NCI-H146 (cell line): ENCODE measurements at regions not wholly inside any gene's neighbourhood (a gene's known extent, or its start where the extent isn't known, plus 50 kb on each side); places are given as distances from the start of the nearest gene placed in this dataset.
"Not testable (repeated sequence)": the region's sequence is repeated elsewhere in the genome, so short reads cannot be mapped to it uniquely, and the experiment has no call there.

ENCODE experiments used
- DNase-seq: peaks from one replicate; lab custom pipeline; 2025; lab: John Stamatoyannopoulos, UW

- no peak for DNase-seq
These were observed 189.2 kb upstream of the EPHA4 start for GRCh38 chr2:221761260-221761659.

GRCh38 chr2:221758076-221758475 lies 186.0 kb upstream of the EPHA4 start:
- DNase-seq = no peak

GRCh38 chr2:221753401-221753800 lies 181.3 kb upstream of the EPHA4 start:
- DNase-seq = no peak

GRCh38 chr2:221752781-221753180 lies 180.7 kb upstream of the EPHA4 start:
- DNase-seq = no peak

DNA sequence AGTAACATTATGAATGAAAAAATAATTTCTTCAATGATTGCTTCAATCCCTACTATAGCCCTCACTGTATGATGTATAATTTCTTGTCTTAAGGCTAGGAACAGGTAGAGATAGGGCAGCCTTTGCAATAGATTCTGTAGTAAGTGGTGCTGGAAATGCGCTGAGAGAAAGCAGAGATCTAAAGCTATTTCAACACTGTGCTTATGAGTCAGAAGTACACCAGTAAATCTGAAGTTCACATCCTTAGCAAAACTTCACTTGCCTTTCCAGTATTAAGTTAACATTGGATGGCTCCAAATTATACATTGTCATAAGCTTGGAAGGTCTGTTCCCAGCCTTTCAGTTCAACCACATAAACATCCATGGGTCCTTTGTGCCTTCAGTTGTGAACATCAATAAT lies 178.2 kb upstream of the EPHA4 start:
- DNase-seq = no peak

- no peak for DNase-seq
These were observed 175.3 kb upstream of the EPHA4 start for GRCh38 chr2:221747289-221747972.

DNA sequence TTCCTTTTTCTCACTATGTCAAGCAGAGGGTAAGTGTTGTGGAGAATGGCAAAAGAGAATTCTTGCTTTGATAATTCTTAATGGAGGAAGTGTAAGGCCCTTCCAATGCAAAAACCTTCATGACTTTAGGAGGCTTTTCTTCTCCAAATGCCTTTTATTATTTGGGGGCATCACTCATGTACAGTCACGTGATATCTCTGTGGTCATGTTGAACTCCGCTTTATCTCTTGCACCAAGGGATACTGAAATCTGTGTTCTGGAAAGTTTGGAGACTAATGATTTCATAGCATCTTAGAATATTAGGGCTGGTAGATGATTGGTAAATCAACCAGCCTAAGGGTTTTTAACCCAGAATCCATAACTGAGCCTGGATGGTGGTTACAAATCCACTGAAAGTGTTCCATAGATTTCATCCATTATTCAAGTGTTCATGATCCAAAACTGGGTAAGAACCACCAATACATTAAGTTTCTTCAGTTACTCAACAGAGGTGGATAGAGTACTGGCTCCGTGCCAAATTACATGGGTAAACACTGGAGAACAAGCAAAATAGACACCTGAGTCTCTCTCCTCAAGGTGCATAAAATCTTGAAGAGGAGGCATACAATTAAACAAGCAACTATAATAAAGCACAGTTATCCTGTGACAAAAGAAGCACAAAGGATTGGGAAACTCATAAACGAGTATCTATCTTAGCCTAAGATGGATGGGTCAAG lies 169.6 kb upstream of the EPHA4 start:
- DNase-seq = no peak

DNA sequence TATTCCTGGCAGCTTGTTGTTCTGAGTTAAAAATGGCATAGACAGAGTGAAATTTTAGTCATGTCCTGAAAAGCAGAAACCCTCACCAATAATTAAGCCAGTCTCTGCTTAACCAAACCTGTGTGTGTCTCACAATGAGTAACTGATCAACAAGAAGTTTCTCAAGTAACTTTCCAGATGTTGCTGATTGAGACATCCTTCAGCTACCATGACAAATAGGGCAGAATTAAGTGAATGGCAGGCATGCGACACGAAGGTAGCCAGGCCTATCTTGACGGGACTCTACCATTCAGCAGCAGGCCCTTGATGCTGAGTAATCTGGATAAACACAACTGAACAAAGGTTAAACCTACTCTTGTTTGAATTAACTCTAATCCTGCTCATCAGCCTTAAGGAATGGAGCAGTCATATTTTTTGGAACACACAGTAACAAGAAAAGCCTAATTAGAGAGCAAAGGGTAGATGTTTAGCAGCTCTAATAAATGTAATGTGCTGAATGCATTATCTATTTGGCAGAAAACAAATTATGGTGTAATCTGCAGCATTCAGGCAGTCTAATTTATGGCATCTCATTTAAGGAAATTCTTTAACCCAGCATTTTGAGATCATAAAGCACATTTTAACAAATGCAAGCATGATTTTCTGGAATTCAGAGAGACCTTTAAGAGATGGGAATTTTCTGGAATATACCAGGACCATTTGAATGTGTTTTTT lies 159.5 kb upstream of the EPHA4 start:
- DNase-seq = no peak

GRCh38 chr2:221726894-221727513 lies 154.9 kb upstream of the EPHA4 start:
- no peak for DNase-seq

GRCh38 chr2:221724631-221725203 lies 152.6 kb upstream of the EPHA4 start:
- DNase-seq = no peak

- not testable (repeated sequence) for DNase-seq
These were observed 152.0 kb upstream of the EPHA4 start for GRCh38 chr2:221724117-221724516.

DNA sequence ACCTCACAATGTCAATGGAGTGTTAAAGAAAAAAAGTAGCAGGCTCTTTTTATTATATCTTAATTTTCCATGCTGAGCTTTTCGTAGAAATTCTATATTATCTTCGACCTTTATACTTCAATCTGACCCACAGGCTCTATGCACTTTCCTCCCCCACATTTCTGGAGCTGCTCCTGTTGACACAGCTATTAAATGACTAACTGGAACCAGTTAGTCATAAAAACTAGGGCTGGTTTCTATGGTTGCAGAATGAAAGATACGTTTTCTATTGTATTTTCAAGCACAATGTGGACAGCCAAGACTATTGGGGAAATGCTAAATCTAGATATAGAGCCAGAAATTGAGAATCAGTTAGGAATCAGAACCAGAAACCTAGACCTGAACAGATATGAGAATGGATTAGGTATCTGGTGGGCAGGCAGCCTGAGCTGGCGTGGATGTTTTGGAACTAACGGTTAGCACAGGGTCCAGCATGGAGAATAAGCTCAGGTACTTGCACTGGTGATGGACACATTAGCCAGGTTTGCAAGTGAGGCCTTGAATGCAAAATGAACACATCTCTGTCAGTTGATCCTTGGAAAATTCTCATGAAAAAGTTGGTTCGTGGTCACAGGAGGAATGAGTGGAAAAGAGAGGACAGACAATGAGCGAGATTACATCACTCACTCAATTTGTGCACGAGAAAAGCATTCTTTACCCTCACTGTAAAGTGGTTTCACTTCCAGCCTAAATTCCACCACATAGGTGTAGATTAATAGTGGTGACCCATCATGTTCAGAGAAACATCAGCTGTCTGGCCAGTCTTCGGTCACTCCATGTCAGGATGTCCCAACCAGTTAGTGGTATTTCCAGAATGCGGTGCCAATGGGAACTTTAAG lies 144.6 kb upstream of the EPHA4 start:
- DNase-seq = no peak

DNA sequence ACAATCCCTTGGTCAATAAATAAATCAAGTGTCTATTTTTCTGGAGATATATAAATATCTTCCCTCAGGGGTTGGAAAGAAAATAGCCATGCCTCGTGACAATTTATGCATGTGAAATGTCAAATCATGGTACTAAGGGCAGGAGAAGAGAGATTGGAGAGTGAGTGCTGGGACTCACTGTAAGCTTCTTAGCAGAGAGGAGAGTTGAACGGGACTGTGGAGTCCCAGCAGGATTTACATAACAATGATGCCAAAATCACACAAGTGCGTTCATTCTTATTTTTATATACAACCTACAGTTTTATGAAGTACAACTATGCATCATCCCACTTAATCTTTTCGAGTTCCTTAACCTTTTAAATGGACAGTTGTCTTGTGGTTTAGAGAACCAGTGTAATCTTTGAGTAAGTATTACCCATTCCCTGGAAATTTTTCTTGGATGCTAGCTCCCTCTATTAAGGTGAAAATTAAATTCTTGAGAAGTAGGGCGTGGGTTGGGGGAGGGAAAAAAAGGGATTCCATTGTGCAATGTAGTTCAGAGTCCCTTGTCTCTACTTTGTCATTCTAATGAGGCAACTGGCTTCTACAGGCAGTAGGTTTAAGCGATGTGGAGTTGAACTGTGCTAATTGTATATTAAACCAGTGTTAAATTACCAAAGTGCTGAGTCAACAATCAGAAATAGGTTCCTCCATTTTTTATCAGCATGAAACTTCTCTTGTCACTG lies 143.6 kb upstream of the EPHA4 start:
- DNase-seq = no peak

- DNase-seq = no peak
These were observed 138.6 kb upstream of the EPHA4 start for GRCh38 chr2:221710744-221711143.

DNA sequence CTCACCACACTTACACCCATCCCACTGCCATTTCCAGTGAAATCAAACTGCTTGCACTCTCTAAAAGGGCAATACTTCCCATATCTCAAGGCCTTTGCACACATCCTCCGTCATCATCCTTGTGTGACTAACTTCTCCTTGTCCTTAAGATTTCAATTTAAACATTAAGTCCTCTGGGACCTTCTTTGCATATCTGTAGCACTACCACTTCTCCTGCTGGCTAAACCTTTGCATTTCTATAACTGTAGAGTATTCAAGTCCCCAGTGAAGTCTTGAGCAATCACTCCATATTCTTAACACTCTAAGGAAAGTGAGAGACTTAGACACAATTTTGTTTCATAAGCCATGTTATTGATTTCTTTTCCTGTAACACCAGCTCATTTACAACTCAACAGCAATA lies 136.8 kb upstream of the EPHA4 start:
- DNase-seq = no peak

GRCh38 chr2:221705185-221705877 lies 133.2 kb upstream of the EPHA4 start:
- DNase-seq = no peak

GRCh38 chr2:221704442-221704841 lies 132.3 kb upstream of the EPHA4 start:
- no peak for DNase-seq

GRCh38 chr2:221693365-221693764 lies 121.3 kb upstream of the EPHA4 start:
- no peak for DNase-seq

DNA sequence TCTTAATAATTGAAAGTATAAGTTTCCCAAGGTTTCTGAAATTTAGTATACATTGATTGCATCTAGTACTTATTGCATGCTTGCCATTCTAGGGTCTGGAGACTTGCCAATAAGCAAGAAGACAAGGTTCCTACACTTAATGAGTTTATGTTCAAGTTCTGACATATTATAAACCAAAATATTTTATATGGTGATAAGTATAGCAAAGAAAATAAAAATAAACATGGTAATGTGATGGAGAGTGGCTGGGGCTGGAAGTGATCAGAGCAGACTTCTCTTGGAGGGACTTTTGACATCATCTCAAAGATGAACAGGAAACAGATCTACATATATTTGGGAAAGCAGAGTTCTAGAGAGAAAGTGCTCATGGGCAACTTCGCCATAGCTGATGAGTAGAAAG lies 119.5 kb upstream of the EPHA4 start:
- no peak for DNase-seq

DNA sequence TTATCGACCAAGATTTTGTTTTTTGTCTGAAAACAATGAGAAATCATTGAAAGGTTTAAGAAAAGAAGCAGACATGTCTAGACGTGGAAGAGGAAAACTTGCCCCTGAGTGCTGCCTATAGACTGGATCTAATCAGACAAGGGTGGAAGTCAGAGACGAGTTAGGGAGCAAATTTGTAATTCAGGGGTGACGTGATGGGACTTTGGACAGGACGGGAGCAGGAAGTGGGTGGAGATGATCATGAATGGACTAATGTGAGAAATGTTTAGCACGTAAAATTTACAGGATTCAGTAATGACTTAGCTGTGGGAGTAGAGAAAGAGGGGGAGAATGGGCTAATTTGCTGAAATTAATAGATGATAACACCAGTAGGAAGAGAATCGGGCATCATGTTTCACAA lies 117.0 kb upstream of the EPHA4 start:
- DNase-seq = no peak
